ENCODE measurements at regions not wholly inside any gene's neighbourhood (a gene's known extent, or its start where the extent isn't known, plus 50 kb on each side); places are given as distances from the start of the nearest gene placed in this dataset.
A peak's percentile ranks its signal among the peaks of the same experiment; 100 is the strongest.

DNA sequence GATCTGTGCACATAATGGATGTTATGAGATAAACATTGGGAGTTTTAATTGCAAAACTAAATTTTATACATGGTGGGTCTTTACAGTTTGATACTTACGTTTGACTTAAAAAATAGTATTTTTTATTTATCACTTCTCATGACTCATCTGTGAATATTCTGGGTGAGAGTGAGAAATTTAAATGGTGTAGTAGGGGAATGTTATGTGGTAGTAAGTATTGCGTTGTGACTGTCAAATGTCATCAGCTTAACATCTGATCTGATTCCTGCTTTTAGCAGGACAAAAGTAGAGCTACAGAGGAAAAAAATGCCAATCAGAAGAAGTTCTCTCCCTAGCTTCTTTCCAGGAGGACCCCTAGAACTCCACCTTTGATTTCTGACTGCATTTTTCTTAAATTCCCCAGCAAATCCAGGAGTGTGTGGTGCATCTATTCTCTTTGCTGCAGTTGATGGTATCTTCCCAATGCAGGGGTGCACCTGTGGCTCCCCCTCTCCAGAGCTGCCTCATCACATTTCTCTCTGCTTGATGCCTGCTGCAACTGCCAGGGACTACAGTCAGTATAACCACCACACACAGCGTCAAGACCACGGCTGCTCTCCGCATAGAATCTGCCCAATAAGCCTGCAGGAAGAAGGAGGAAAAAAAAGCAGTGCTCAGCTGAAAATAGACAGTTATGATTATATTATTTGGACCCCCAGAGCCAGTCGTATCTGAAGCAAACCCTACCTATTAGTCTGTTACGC is 151.3 kb upstream of the THUMPD2 start:
- H3K79me1 ChIP-seq (ENCODE audit: low read depth in 1 of 2, low read length in 2 of 2) = 0 out of 4 replicates have a peak, but pooled peaks cover 0 to 3% of the 10 kb centered on the region in 2 experiments
- H3K18ac ChIP-seq (ENCODE audit: low read depth, low read length) = peak overlapping the region; percentile 99; the same call in 1 of the 2 replicates
- no peak overlapping the region for H3K9ac ChIP-seq (ENCODE audit: low read depth, low read length)
- H2AK9ac ChIP-seq (replicated peaks; ENCODE audit: low read depth, low read length, poor library complexity) = no peak overlapping the region
- no peak overlapping the region for H2AFZ ChIP-seq (replicated peaks; ENCODE audit: low read length, poor library complexity)
- peaks cover 13% of the 10 kb centered on the region; the same call in 1 of the 2 replicates for H3K4me1 ChIP-seq (ENCODE audit: control insufficient read depth, insufficient read depth, low read length)
- H3K4me2 ChIP-seq (ENCODE audit: low read depth, low read length) = no peak overlapping the region
- H3K23ac ChIP-seq (ENCODE audit: low read depth, low read length) = no peak overlapping the region; the same call in 1 of the 2 replicates
- H3K27ac ChIP-seq (ENCODE audit: insufficient read depth, low read length) = no peak overlapping the region
- peaks cover 6% of the 10 kb centered on the region for H3K9me3 ChIP-seq (ENCODE audit: control insufficient read depth, insufficient read depth, low read length)
- peak overlapping the region; percentile 82 to 96; a peak in 3 of 4 replicates for H4K8ac ChIP-seq (ENCODE audit: low read depth in 2 of 2, low read length in 2 of 2)
- peak overlapping the region; percentile 97 for H2BK120ac ChIP-seq (ENCODE audit: low read depth, low read length)
- no peaks in the 10 kb centered on the region for H3K9me1 ChIP-seq (ENCODE audit: insufficient read depth, low read length)
- H2BK20ac ChIP-seq (ENCODE audit: low read depth, low read length) = peak overlapping the region; percentile 98
- H2BK5ac ChIP-seq (ENCODE audit: low read depth, low read length, poor library complexity, severe bottlenecking) = peak overlapping the region; percentile 96
- dilution Hi-C loops (cut with HindIII; ENCODE audit: low sequenced_read_pairs, unreplicated experiment) (no loop called here), intact Hi-C loops (cut with micrococcal nuclease) (loop anchor here (5.0 kb wide), 2 partner anchors 62 to 172 kb away; no protein-coding TSS in a partner anchor), in situ Hi-C loops (cut with MboI; ENCODE audit: low sequenced_read_pairs) (no loop called here)
- H3K4ac ChIP-seq (ENCODE audit: low read depth, low read length) = peak overlapping the region; percentile 90
- ChIA-PET POLR2A (ENCODE audit: unreplicated experiment) (no interaction called here), CTCF (interaction anchor here (1.3 kb wide), 1 partner anchor 178 kb away, joined by 3 read pairs; no protein-coding TSS in a partner anchor)
- no peaks in the 10 kb centered on the region for H3K36me3 ChIP-seq (ENCODE audit: control insufficient read depth, insufficient read depth, low read length)
- peak overlapping the region; percentile 95 for H4K91ac ChIP-seq (ENCODE audit: insufficient read depth, low read depth, low read length)
- H3K4me3 ChIP-seq (ENCODE audit: insufficient read depth, low read depth, low read length) = no peak overlapping the region
- H3K27me3 ChIP-seq (ENCODE audit: control insufficient read depth, insufficient read depth, low read length) = no peaks in the 10 kb centered on the region
- peak overlapping the region; percentile 91 for H3K14ac ChIP-seq (replicated peaks; ENCODE audit: low read depth, low read length)
- WGBS, 2 experiments (ENCODE audit: extremely low coverage in 2 of 2, insufficient read length in 1 of 2) = 100% methylated on average over 1 of the region's 7 CpGs; no CpG with 5 or more reads in 1 of the 2 experiments
- no TSS peak for BruUV-seq (replicated peaks)
- H2AK5ac ChIP-seq (ENCODE audit: low read depth, low read length) = peak overlapping the region; percentile 95
- no peak for DNase-seq
- no peaks in the 10 kb centered on the region for H4K20me1 ChIP-seq (ENCODE audit: insufficient read depth, low read length)
- H4K5ac ChIP-seq (ENCODE audit: low read depth, low read length) = peak overlapping the region; percentile 96; the same call in 1 of the 2 replicates
- H2BK15ac ChIP-seq (ENCODE audit: low read depth, low read length) = peak overlapping the region; percentile 86; the same call in 2 of the 3 replicates
- ATAC-seq (ENCODE audit: low read depth) = no peak
- H3K56ac ChIP-seq (ENCODE audit: extremely low read depth, insufficient read depth, low read length) = no peak overlapping the region
- TF ChIP-seq MAZ (IDR thresholded peaks at IDR 0.05; ENCODE audit: borderline replicate concordance, low read depth, low read length) = no peak
- TF ChIP-seq BHLHE40 (IDR thresholded peaks at IDR 0.05; ENCODE audit: low read depth, low read length) = no peak
- TF ChIP-seq MAFK (IDR thresholded peaks at IDR 0.05; ENCODE audit: low read depth, low read length) = no peak
- TF ChIP-seq NFE2L2 (IDR thresholded peaks at IDR 0.05; ENCODE audit: low read depth, low read length) = no peak
- TF ChIP-seq MXI1 (IDR thresholded peaks at IDR 0.05; ENCODE audit: borderline replicate concordance, low read depth, low read length) = no peak
- no peak for TF ChIP-seq CEBPB (IDR thresholded peaks at IDR 0.05; ENCODE audit: low read depth, low read length)
- no peak for TF ChIP-seq CHD1 (IDR thresholded peaks at IDR 0.05; ENCODE audit: low read depth, low read length)
- no peak for TF ChIP-seq POLR2A (IDR thresholded peaks at IDR 0.05; ENCODE audit: low read depth, low read length)
- no peak for TF ChIP-seq RCOR1 (IDR thresholded peaks at IDR 0.05; ENCODE audit: insufficient replicate concordance, low read length)
- TF ChIP-seq RAD21 (IDR thresholded peaks at IDR 0.05; ENCODE audit: low read length) = no peak
- TF ChIP-seq SMC3 (IDR thresholded peaks at IDR 0.05; ENCODE audit: low read depth, low read length) = no peak
- no peak for TF ChIP-seq USF2 (IDR thresholded peaks at IDR 0.05; ENCODE audit: low read depth, low read length)
- TF ChIP-seq, protein P1, sequence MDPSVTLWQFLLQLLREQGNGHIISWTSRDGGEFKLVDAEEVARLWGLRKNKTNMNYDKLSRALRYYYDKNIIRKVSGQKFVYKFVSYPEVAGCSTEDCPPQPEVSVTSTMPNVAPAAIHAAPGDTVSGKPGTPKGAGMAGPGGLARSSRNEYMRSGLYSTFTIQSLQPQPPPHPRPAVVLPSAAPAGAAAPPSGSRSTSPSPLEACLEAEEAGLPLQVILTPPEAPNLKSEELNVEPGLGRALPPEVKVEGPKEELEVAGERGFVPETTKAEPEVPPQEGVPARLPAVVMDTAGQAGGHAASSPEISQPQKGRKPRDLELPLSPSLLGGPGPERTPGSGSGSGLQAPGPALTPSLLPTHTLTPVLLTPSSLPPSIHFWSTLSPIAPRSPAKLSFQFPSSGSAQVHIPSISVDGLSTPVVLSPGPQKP (IDR thresholded peaks at IDR 0.05; ENCODE audit: borderline replicate concordance, low read depth, low read length) = no peak
- TF ChIP-seq, protein P2, sequence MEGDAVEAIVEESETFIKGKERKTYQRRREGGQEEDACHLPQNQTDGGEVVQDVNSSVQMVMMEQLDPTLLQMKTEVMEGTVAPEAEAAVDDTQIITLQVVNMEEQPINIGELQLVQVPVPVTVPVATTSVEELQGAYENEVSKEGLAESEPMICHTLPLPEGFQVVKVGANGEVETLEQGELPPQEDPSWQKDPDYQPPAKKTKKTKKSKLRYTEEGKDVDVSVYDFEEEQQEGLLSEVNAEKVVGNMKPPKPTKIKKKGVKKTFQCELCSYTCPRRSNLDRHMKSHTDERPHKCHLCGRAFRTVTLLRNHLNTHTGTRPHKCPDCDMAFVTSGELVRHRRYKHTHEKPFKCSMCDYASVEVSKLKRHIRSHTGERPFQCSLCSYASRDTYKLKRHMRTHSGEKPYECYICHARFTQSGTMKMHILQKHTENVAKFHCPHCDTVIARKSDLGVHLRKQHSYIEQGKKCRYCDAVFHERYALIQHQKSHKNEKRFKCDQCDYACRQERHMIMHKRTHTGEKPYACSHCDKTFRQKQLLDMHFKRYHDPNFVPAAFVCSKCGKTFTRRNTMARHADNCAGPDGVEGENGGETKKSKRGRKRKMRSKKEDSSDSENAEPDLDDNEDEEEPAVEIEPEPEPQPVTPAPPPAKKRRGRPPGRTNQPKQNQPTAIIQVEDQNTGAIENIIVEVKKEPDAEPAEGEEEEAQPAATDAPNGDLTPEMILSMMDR (conservative IDR thresholded peaks at IDR 0.05; ENCODE audit: low read depth, low read length) = no peak
- TF ChIP-seq FOS (IDR thresholded peaks at IDR 0.05; ENCODE audit: low read depth, low read length) = no peak
